HFF-Myc (cell line): ENCODE measurements at regions not wholly inside any gene's neighbourhood (a gene's known extent, or its start where the extent isn't known, plus 50 kb on each side); places are given as distances from the start of the nearest gene placed in this dataset.

Experiments used
- DNase-seq: peaks from one replicate; pipeline ENCODE4 v3.0.0-alpha.2; 2011; ENCODE audit warnings: low read depth; ENCODE audit errors: extremely low read depth
- H3K4me3 ChIP-seq: replicated peaks from 2 replicates; pipeline ENCODE4 v1.5.1; 2011; ENCODE audit warnings: low read depth, mild to moderate bottlenecking, control low read depth, low read length
- TF ChIP-seq, protein P1 (sequence below): IDR thresholded peaks from 2 replicates; pipeline ENCODE4 v1.5.1; 2012; ENCODE audit warnings: mild to moderate bottlenecking, low read depth, low read length, control low read depth; ENCODE audit errors: missing control alignments

DNA sequence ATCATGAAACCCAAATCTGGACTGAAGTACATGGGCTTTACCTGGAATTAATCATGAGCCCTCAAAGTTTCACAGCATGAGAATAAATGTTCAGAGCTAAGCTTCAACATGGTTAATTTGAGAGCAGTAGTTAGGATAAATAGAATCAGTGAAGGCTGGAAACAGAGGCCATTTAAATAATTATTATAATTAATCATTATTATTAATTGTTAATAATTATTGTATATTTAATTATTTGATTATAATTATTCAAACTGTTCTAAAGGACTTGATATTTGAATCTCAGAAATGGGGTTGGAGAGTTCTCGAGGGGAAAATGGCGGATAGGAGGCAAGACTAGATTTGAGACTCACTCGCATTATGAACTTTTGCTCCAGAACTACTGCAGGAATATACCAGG, 119.6 kb upstream of the ITGA1 start:
- no peak for DNase-seq
- TF ChIP-seq, protein P1, sequence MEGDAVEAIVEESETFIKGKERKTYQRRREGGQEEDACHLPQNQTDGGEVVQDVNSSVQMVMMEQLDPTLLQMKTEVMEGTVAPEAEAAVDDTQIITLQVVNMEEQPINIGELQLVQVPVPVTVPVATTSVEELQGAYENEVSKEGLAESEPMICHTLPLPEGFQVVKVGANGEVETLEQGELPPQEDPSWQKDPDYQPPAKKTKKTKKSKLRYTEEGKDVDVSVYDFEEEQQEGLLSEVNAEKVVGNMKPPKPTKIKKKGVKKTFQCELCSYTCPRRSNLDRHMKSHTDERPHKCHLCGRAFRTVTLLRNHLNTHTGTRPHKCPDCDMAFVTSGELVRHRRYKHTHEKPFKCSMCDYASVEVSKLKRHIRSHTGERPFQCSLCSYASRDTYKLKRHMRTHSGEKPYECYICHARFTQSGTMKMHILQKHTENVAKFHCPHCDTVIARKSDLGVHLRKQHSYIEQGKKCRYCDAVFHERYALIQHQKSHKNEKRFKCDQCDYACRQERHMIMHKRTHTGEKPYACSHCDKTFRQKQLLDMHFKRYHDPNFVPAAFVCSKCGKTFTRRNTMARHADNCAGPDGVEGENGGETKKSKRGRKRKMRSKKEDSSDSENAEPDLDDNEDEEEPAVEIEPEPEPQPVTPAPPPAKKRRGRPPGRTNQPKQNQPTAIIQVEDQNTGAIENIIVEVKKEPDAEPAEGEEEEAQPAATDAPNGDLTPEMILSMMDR: no peak
- H3K4me3 ChIP-seq: no peak overlapping the region

DNA sequence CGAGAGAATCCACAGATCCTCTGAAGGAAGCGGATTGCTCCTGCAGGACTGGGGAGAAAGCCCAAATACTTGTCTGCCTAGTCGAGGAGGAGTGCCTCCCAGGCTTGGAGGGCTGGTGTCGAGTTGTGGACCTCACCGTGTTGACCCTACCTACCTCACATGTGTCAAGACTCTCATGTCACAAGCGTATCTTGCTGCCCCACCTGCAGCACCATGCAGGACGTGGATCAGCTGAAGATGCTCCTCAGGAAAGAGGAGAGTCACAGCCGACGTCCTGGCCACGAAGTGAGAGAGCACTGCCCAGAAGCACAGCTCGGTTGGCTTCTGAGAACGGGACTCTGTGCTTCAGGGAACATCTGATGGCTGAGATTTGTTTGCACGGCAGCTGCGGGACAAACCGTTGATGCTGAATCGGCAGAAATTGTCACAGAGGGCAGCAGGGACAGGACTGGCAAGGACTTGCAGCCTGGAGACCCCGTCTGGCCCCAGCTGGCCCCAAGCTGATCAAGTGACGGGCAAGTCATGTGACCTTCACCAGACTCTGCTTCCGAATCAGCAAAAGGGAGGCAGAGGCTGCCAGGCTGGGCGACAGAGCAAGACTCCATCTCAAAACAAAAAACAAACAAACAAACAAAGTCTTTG, 119.1 kb upstream of the ITGA1 start:
- TF ChIP-seq, protein P1: no peak
- H3K4me3 ChIP-seq: no peak overlapping the region
- no peak for DNase-seq

DNA sequence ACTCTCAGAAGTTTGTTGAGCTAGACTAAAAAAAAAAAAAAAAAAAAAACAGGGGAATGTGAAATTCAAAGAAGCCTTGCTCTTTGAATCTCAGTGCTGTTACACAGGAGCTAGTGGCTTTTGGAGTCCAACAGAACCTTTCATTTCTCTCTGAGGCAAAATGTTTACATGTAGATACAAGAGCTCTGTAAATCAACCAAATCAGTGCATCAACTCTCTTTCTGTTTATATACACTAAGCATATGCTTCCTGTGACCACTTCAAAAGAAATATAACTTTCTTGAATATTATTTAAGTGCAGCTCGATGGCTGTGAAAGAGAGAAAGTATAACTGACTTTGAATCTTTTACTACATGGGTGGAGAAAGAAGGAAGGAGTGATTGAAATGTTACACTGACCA, 115.3 kb upstream of the ITGA1 start:
- no peak overlapping the region for H3K4me3 ChIP-seq
- DNase-seq: no peak
- TF ChIP-seq, protein P1: no peak

DNA sequence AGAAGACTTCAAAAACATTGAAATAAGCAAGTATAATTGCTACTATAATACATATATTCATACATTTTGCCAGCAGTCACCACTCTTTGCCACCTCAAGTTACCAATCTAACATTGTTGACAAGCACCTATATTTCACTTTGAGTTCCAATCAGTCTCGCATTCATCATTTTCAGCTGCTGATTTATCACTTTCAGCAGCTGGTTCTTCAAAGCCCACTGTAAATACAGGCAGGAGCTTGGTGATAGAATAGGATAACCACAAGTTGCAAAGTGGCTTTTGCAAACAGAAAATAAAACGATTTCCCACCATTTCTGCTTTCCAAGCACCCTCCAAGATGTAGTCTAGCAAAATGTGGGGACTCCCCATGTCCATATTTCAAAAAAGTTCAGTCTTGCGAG, 114.2 kb upstream of the ITGA1 start:
- no peak for DNase-seq
- H3K4me3 ChIP-seq: no peak overlapping the region
- TF ChIP-seq, protein P1: no peak

DNA sequence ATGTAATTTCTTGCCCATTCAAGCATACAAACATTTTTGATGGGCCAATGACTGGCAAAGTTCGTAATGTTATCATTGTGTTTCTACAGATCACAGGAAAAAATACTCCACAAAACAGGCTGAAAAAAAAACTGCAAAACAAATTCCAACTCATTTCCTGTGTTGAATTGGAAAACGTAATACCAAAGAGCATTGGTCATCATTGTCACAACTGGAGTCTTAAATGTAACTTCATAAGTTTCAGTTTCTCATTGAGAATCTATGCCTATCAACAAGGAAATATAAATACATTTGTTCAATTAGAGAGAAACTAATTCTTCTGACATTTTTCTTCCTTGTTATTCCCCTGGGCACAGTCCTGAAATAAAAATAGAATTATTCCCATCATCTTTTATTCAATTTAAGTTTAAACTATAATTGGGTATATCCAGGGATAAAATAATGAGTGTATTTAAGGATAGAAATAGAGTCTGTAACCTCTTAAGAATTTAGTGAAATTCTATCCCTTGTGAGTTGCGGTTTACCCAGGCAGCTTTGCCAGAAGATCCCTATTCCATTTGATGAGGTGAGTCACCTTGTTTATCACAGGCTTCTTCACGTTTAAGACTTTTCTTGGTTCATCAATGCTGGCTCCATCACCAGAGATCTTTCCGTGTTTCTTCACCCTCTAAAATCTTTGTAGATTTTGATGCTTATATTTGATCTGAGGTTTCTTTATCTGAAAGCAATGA, 112.7 kb upstream of the ITGA1 start:
- TF ChIP-seq, protein P1: no peak
- no peak overlapping the region for H3K4me3 ChIP-seq
- no peak for DNase-seq

DNA sequence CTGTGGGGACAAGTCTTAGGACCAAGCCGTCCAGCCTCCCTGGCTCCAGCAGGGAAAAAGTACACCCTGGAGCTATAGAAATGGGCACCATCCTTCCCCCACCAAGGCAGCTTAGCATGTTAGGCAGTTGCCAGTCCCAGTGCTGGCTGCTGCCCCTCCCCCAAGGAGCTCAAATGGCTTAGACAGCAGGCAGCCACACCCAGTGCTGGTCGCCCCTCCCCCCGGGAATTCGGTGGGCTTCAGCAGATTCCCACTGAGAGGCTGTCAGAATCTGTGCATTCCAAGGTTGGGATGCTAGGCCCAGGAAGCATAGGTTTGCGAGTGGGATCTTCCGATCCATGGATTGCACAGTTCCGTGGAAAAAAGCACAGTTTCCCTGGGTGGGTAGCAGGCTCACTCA, 105.2 kb upstream of the ITGA1 start:
- no peak for DNase-seq
- no peak overlapping the region for H3K4me3 ChIP-seq

More for the DNA sequence above, 105.2 kb upstream of the ITGA1 start:
- TF ChIP-seq, protein P1: no peak
